GM12891 (cell line): ENCODE measurements at regions not wholly inside any gene's neighbourhood (a gene's known extent, or its start where the extent isn't known, plus 50 kb on each side); places are given as distances from the start of the nearest gene placed in this dataset.

ENCODE experiments used
- DNase-seq: peaks from one replicate; pipeline ENCODE4 v3.0.0; 2011; ENCODE audit warnings: low spot score; ENCODE audit not compliant: insufficient read length
- FAIRE-seq: peaks from 2 replicates; lab custom pipeline; 2011; peaks lifted over from hg19 to GRCh38; lab: Jason Lieb, UNC
- PAX5 ChIP-seq: IDR thresholded peaks from 2 replicates; pipeline ENCODE4 v1.6.1; 2011; ENCODE audit warnings: low read length, moderate library complexity, mild to moderate bottlenecking; ENCODE audit not compliant: insufficient read depth, severe bottlenecking
- POLR2A ChIP-seq: IDR thresholded peaks from 2 replicates; pipeline ENCODE4 v1.6.1; 2011; ENCODE audit warnings: low read depth, low read length, control low read depth
- POLR2AphosphoS5 ChIP-seq: IDR thresholded peaks from 2 replicates; pipeline ENCODE4 v1.6.1; 2011; ENCODE audit warnings: low read depth, low read length, control low read depth
- POU2F2 ChIP-seq: IDR thresholded peaks from 2 replicates; pipeline ENCODE4 v1.6.1; 2011; ENCODE audit warnings: low read depth, mild to moderate bottlenecking, control low read depth, low read length, moderate library complexity
- SPI1 ChIP-seq: IDR thresholded peaks from 2 replicates; pipeline ENCODE4 v1.6.1; 2011; ENCODE audit warnings: low read depth, low read length, control low read depth
- TAF1 ChIP-seq: IDR thresholded peaks from 2 replicates; pipeline ENCODE4 v1.6.1; 2011; ENCODE audit warnings: low read depth, low read length, control low read depth

- FAIRE-seq: no peak
- TF ChIP-seq SPI1 (no peak), POLR2AphosphoS5 (no peak), POU2F2 (no peak), PAX5 (no peak), POLR2A (no peak), TAF1 (no peak)
- DNase-seq: no peak
Observed at GRCh38 chr6:104640761-104641160, 219.0 kb downstream of the HACE1 start.

GRCh38 chr6:104640150-104640700, 219.5 kb downstream of the HACE1 start:
- DNase-seq (no peak), FAIRE-seq (no peak)
- TF ChIP-seq POLR2A (no peak), POU2F2 (no peak), POLR2AphosphoS5 (no peak), SPI1 (no peak), TAF1 (no peak), PAX5 (no peak)

- FAIRE-seq (peak; percentile 23), DNase-seq (no peak)
- TF ChIP-seq SPI1: peak; percentile 59; the same call in 1 of the 2 replicates
- TF ChIP-seq TAF1: no peak
Observed at GRCh38 chr6:104639668-104640067, 220.1 kb downstream of the HACE1 start.

- FAIRE-seq (no peak), DNase-seq (no peak)
- TF ChIP-seq POU2F2 (no peak), PAX5 (no peak), TAF1 (no peak), POLR2AphosphoS5 (no peak), POLR2A (no peak), SPI1 (no peak)
Observed at GRCh38 chr6:104638841-104639290, 220.9 kb downstream of the HACE1 start.

- no peak for FAIRE-seq
- no peak for DNase-seq
Observed at GRCh38 chr6:104633125-104633524, 226.6 kb downstream of the HACE1 start.

GRCh38 chr6:104632588-104632987, 227.1 kb downstream of the HACE1 start:
- DNase-seq (no peak), FAIRE-seq (no peak)

More at GRCh38 chr6:104633125-104633524, 226.6 kb downstream of the HACE1 start:
- TF ChIP-seq SPI1 (no peak), POLR2A (no peak), TAF1 (no peak), POU2F2 (no peak), PAX5 (no peak), POLR2AphosphoS5 (no peak)

GRCh38 chr6:104630955-104631354, 228.8 kb downstream of the HACE1 start:
- no peak for DNase-seq
- no peak for FAIRE-seq
- TF ChIP-seq POLR2A (no peak), SPI1 (no peak), PAX5 (no peak), POLR2AphosphoS5 (no peak), TAF1 (no peak), POU2F2 (no peak)

More at GRCh38 chr6:104632588-104632987, 227.1 kb downstream of the HACE1 start:
- TF ChIP-seq POLR2AphosphoS5 (no peak), SPI1 (no peak), TAF1 (no peak), PAX5 (no peak), POLR2A (no peak), POU2F2 (no peak)

- no peak for TF ChIP-seq SPI1
- TF ChIP-seq POLR2A: no peak
- TF ChIP-seq TAF1: no peak
- no peak for TF ChIP-seq PAX5
- TF ChIP-seq POU2F2: no peak
- DNase-seq: no peak
- FAIRE-seq: no peak
Observed at GRCh38 chr6:104630522-104630921, 229.2 kb downstream of the HACE1 start.

GRCh38 chr6:104629826-104630225, 229.9 kb downstream of the HACE1 start:
- FAIRE-seq (no peak), DNase-seq (no peak)
- no peak for TF ChIP-seq POLR2A
- no peak for TF ChIP-seq POU2F2
- TF ChIP-seq POLR2AphosphoS5: no peak
- no peak for TF ChIP-seq PAX5
- TF ChIP-seq SPI1: no peak
- TF ChIP-seq TAF1: no peak

- TF ChIP-seq POLR2AphosphoS5 (no peak), SPI1 (no peak), POU2F2 (no peak), POLR2A (no peak), TAF1 (no peak), PAX5 (no peak)
- no peak for DNase-seq
- FAIRE-seq: no peak
Observed at GRCh38 chr6:104625536-104625935, 234.2 kb downstream of the HACE1 start.
